Esophagus muscularis mucosa (tissue), 4 donors: ENCODE measurements at regions not wholly inside any gene's neighbourhood (a gene's known extent, or its start where the extent isn't known, plus 50 kb on each side); places are given as distances from the start of the nearest gene placed in this dataset.

Experiments used
- EP300 ChIP-seq: sonication (generic); formaldehyde crosslinking; IDR thresholded peaks from one replicate; pipeline ENCODE4 v1.6.1; 2017; ENCODE audit warnings: antibody characterized with exemption
- POLR2A ChIP-seq: fragments of 450-650 bp; IDR thresholded peaks from one replicate; pipeline ENCODE4 v1.6.1; 2017; ENCODE audit warnings: antibody characterized with exemption, moderate library complexity, mild to moderate bottlenecking, low read depth
- POLR2AphosphoS5 ChIP-seq, 2 donors: sonication (generic); formaldehyde crosslinking; IDR thresholded peaks; one replicate each; pipeline ENCODE4 v1.6.1; 2017; ENCODE audit warnings: antibody characterized with exemption in 2 of 2
- TF ChIP-seq, protein P1 (sequence below), 3 experiments: fragments of 200-600 bp in 2 of 3; fragments of 450-650 bp in 1 of 3; sonication (generic) in 2 of 3; IDR thresholded peaks; one replicate each; pipeline ENCODE4 v1.5.1; 2017 to 2019; ENCODE audit warnings: antibody characterized with exemption in 3 of 3, mild to moderate bottlenecking in 2 of 3, moderate library complexity in 1 of 3

- TF ChIP-seq, protein P1, sequence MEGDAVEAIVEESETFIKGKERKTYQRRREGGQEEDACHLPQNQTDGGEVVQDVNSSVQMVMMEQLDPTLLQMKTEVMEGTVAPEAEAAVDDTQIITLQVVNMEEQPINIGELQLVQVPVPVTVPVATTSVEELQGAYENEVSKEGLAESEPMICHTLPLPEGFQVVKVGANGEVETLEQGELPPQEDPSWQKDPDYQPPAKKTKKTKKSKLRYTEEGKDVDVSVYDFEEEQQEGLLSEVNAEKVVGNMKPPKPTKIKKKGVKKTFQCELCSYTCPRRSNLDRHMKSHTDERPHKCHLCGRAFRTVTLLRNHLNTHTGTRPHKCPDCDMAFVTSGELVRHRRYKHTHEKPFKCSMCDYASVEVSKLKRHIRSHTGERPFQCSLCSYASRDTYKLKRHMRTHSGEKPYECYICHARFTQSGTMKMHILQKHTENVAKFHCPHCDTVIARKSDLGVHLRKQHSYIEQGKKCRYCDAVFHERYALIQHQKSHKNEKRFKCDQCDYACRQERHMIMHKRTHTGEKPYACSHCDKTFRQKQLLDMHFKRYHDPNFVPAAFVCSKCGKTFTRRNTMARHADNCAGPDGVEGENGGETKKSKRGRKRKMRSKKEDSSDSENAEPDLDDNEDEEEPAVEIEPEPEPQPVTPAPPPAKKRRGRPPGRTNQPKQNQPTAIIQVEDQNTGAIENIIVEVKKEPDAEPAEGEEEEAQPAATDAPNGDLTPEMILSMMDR (IDR thresholded peaks at IDR 0.05), result no peak
- TF ChIP-seq EP300 (no peak), POLR2A (no peak), POLR2AphosphoS5 (IDR thresholded peaks at IDR 0.05) (no peak)
Observed at GRCh38 chr1:58944439-58944838, 160.6 kb upstream of the JUN start.
